Naive thymus-derived CD4-positive, alpha-beta T cell (primary cell): ENCODE measurements at regions not wholly inside any gene's neighbourhood (a gene's known extent, or its start where the extent isn't known, plus 50 kb on each side); places are given as distances from the start of the nearest gene placed in this dataset.

Source experiments
- ATAC-seq: fragments of 150-1000 bp; cut with Tn5 transposase; 2 replicates; pipeline ENCODE4 v1.10.0; 2021; ENCODE audit warnings: mild to moderate bottlenecking, moderate library complexity
- CTCF ChIA-PET: fragments of 350-600 bp; sonication (Branson Sonifier 250); formaldehyde crosslinking; loops from one replicate; lab custom pipeline; 2021; ENCODE audit warnings: antibody characterized with exemption; lab: Charles Lee
- POLR2A ChIA-PET: fragments of 350-600 bp; sonication (Branson Sonifier 250); formaldehyde crosslinking; loops from one replicate; lab custom pipeline; 2021; ENCODE audit warnings: antibody characterized with exemption, inconsistent platforms; lab: Charles Lee
- DNase-seq, 9 donors: peaks; one replicate each; pipeline versions ENCODE4 v3.0.0 to v3.0.0-alpha.2; 2020 to 2022; ENCODE audit warnings: mixed read lengths in 1 of 9
- H3K27ac ChIP-seq: one replicate; pipeline ENCODE4 v1.7.0; 2013; ENCODE audit warnings: mild to moderate bottlenecking, low read depth, low read length, moderate library complexity
- H3K27me3 ChIP-seq, 2 donors: one replicate each; pipeline ENCODE4 v1.7.0; 2013; ENCODE audit warnings: low read length in 2 of 2, mild to moderate bottlenecking in 2 of 2, moderate library complexity in 2 of 2; ENCODE audit not compliant: control insufficient read depth in 2 of 2, insufficient read depth in 2 of 2
- H3K36me3 ChIP-seq, 3 experiments: 1 replicate in 2 of 3; 2 replicates in 1 of 3; pipeline ENCODE4 v1.7.0; 2013; ENCODE audit warnings: low read length in 3 of 3, mild to moderate bottlenecking in 3 of 3, moderate library complexity in 1 of 3; ENCODE audit not compliant: insufficient read depth in 3 of 3, control insufficient read depth in 2 of 3
- H3K4me1 ChIP-seq, 2 donors: one replicate each; pipeline ENCODE4 v1.7.0; 2013; ENCODE audit warnings: low read length in 2 of 2, mild to moderate bottlenecking in 2 of 2, moderate library complexity in 1 of 2; ENCODE audit not compliant: control insufficient read depth in 2 of 2, insufficient read depth in 2 of 2
- H3K4me3 ChIP-seq: 2 replicates; pipeline ENCODE4 v1.7.0; 2013; ENCODE audit warnings: mild to moderate bottlenecking, low read length
- H3K9me3 ChIP-seq, 3 experiments: 1 replicate in 2 of 3; 2 replicates in 1 of 3; pipeline ENCODE4 v1.7.0; 2013; ENCODE audit warnings: low read length in 3 of 3; ENCODE audit not compliant: control insufficient read depth in 2 of 3
- H3K27ac Mint-ChIP-seq, 9 donors: one replicate each; pipeline ENCODE4 v1.8.0; 2020 to 2022; ENCODE audit warnings: mixed read lengths in 9 of 9, mild to moderate bottlenecking in 8 of 9, moderate library complexity in 5 of 9, inconsistent platforms in 2 of 9
- H3K27me3 Mint-ChIP-seq, 5 donors: one replicate each; pipeline ENCODE4 v1.8.0; 2021 to 2022; ENCODE audit warnings: mixed read lengths in 5 of 5, mild to moderate bottlenecking in 1 of 5
- H3K36me3 Mint-ChIP-seq, 5 donors: one replicate each; pipeline ENCODE4 v1.8.0; 2020 to 2022; ENCODE audit warnings: mixed read lengths in 5 of 5, mild to moderate bottlenecking in 3 of 5, inconsistent platforms in 1 of 5
- H3K4me1 Mint-ChIP-seq, 7 donors: one replicate each; pipeline ENCODE4 v1.8.0; 2020 to 2022; ENCODE audit warnings: mixed read lengths in 7 of 7, mild to moderate bottlenecking in 3 of 7, inconsistent platforms in 1 of 7
- H3K4me3 Mint-ChIP-seq, 10 donors: one replicate each; pipeline ENCODE4 v1.8.0; 2020 to 2022; ENCODE audit warnings: mild to moderate bottlenecking in 10 of 10, mixed read lengths in 10 of 10, moderate library complexity in 6 of 10, inconsistent platforms in 2 of 10
- H3K9me3 Mint-ChIP-seq, 11 donors: one replicate each; pipeline ENCODE4 v1.8.0; 2020 to 2022; ENCODE audit warnings: mixed read lengths in 11 of 11, mild to moderate bottlenecking in 4 of 11, inconsistent platforms in 1 of 11, moderate library complexity in 1 of 11
- intact Hi-C, 2 donors: fragments of 100-400 bp; cut with micrococcal nuclease; formaldehyde crosslinking; loops; one replicate each; pipeline ENCODE4 v1.15.1; 2023

- H3K27me3 Mint-ChIP-seq = peaks cover 4 to 38% (median 27%) of the 10 kb centered on the region in 5 donors
- CTCF ChIA-PET = no interaction called here
- DNase-seq (no peak), ATAC-seq (no peak)
- H3K4me3 Mint-ChIP-seq = no peak overlapping the region
- POLR2A ChIA-PET = no interaction called here
- H3K4me1 Mint-ChIP-seq = peaks cover 0 to 3% (median 0%) of the 10 kb centered on the region in 7 donors
- H3K9me3 ChIP-seq = no peaks in the 10 kb centered on the region
- intact Hi-C loops = no loop called here
- H3K36me3 ChIP-seq = no peaks in the 10 kb centered on the region
- H3K27ac Mint-ChIP-seq = no peak overlapping the region
- H3K4me3 ChIP-seq = no peak overlapping the region
- no peaks in the 10 kb centered on the region for H3K4me1 ChIP-seq
- no peaks in the 10 kb centered on the region for H3K9me3 Mint-ChIP-seq
- H3K27ac ChIP-seq = no peak overlapping the region
- no peaks in the 10 kb centered on the region for H3K36me3 Mint-ChIP-seq
- peaks cover 0 to 4% of the 10 kb centered on the region in 2 donors for H3K27me3 ChIP-seq
Observed at GRCh38 chr9:99282406-99282805, 60.3 kb downstream of the SEC61B start.

- Mint-ChIP-seq H3K4me3 (no peak overlapping the region), H3K27ac (no peak overlapping the region), H3K36me3 (no peaks in the 10 kb centered on the region), H3K4me1 (peaks cover 0 to 3% (median 0%) of the 10 kb centered on the region in 7 donors), H3K9me3 (no peaks in the 10 kb centered on the region), H3K27me3 (peaks cover 8 to 41% (median 30%) of the 10 kb centered on the region in 5 donors)
- Histone ChIP-seq H3K4me3 (no peak overlapping the region), H3K9me3 (no peaks in the 10 kb centered on the region), H3K27ac (no peak overlapping the region), H3K27me3 (peaks cover 0 to 4% of the 10 kb centered on the region in 2 donors), H3K4me1 (no peaks in the 10 kb centered on the region), H3K36me3 (no peaks in the 10 kb centered on the region)
- no peak for ATAC-seq
- POLR2A ChIA-PET = no interaction called here
- DNase-seq = no peak
- intact Hi-C loops = no loop called here
- CTCF ChIA-PET = no interaction called here
Observed at GRCh38 chr9:99285965-99286364, 63.9 kb downstream of the SEC61B start.

GRCh38 chr9:99286536-99286935 lies 64.5 kb downstream of the SEC61B start:
- Mint-ChIP-seq H3K4me1 (peaks cover 0 to 3% (median 0%) of the 10 kb centered on the region in 7 donors), H3K4me3 (no peak overlapping the region), H3K36me3 (no peaks in the 10 kb centered on the region), H3K9me3 (no peaks in the 10 kb centered on the region), H3K27me3 (peaks cover 8 to 40% (median 30%) of the 10 kb centered on the region in 5 donors), H3K27ac (no peak overlapping the region)
- intact Hi-C loops = no loop called here
- ChIA-PET CTCF (interaction anchor here (0.6 kb wide), 1 partner anchor 20 kb away, joined by 3 read pairs; no protein-coding TSS in a partner anchor), POLR2A (no interaction called here)
- Histone ChIP-seq H3K27me3 (peaks cover 0 to 4% of the 10 kb centered on the region in 2 donors), H3K27ac (no peak overlapping the region), H3K4me3 (no peak overlapping the region), H3K9me3 (no peaks in the 10 kb centered on the region), H3K36me3 (no peaks in the 10 kb centered on the region), H3K4me1 (no peaks in the 10 kb centered on the region)
- DNase-seq = no peak
- ATAC-seq = no peak

DNA sequence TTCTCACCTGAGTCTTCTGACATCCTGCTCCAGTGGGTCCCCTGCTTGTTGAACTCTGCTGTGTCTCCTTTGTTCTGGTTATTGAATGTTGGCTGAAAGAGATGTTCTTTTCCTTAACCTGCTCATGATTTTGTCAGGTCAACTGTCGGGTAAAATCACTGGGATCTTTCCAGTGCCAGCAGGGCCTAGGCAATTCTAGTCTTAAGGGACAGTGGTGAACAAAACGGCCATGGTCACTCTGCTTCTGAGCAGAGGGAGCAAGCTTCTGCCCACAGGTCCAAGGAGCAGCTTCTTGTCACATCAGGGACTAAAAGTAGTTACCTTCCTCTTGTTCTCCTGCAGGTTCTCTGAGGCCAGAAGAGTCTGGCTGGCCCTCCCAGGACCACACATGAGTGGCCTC lies 65.6 kb downstream of the SEC61B start:
- CTCF ChIA-PET = no interaction called here
- Mint-ChIP-seq H3K27me3 (peaks cover 14 to 41% (median 28%) of the 10 kb centered on the region in 5 donors), H3K4me1 (peaks cover 0 to 3% (median 0%) of the 10 kb centered on the region in 7 donors), H3K36me3 (no peaks in the 10 kb centered on the region), H3K9me3 (no peaks in the 10 kb centered on the region), H3K4me3 (no peak overlapping the region), H3K27ac (peak overlapping the region in 1 of 9 donors; percentile 26)
- Histone ChIP-seq H3K27me3 (peaks cover 0 to 4% of the 10 kb centered on the region in 2 donors), H3K36me3 (no peaks in the 10 kb centered on the region), H3K4me1 (no peaks in the 10 kb centered on the region), H3K4me3 (no peak overlapping the region), H3K27ac (no peak overlapping the region), H3K9me3 (no peaks in the 10 kb centered on the region)
- POLR2A ChIA-PET = interaction anchor here (0.6 kb wide), 1 partner anchor 527 kb away, joined by 3 read pairs; no protein-coding TSS in a partner anchor
- ATAC-seq (no peak), DNase-seq (no peak)
- intact Hi-C loops = no loop called here

GRCh38 chr9:99288830-99289229 lies 66.7 kb downstream of the SEC61B start:
- H3K9me3 ChIP-seq = no peaks in the 10 kb centered on the region
- no peak for DNase-seq
- H3K27me3 ChIP-seq = peaks cover 0 to 4% of the 10 kb centered on the region in 2 donors
- CTCF ChIA-PET = interaction anchor here (0.6 kb wide), 1 partner anchor 181 kb away, joined by 3 read pairs; no protein-coding TSS in a partner anchor
- H3K4me1 ChIP-seq = no peaks in the 10 kb centered on the region
- Mint-ChIP-seq H3K4me3 (no peak overlapping the region), H3K4me1 (peaks cover 0 to 3% (median 0%) of the 10 kb centered on the region in 7 donors), H3K36me3 (no peaks in the 10 kb centered on the region), H3K27ac (no peak overlapping the region), H3K9me3 (no peaks in the 10 kb centered on the region), H3K27me3 (peaks cover 12 to 42% (median 23%) of the 10 kb centered on the region in 5 donors)
- H3K27ac ChIP-seq = no peak overlapping the region
- H3K36me3 ChIP-seq = no peaks in the 10 kb centered on the region
- no peak overlapping the region for H3K4me3 ChIP-seq
- intact Hi-C loops = no loop called here
- POLR2A ChIA-PET = no interaction called here
- no peak for ATAC-seq

- POLR2A ChIA-PET = no interaction called here
- peaks cover 0 to 9% (median 4%) of the 10 kb centered on the region in 7 donors for H3K4me1 Mint-ChIP-seq
- peaks cover 0 to 23% (median 9%) of the 10 kb centered on the region in 5 donors for H3K27me3 Mint-ChIP-seq
- H3K9me3 ChIP-seq = no peaks in the 10 kb centered on the region
- peaks cover 0 to 2% (median 0%) of the 10 kb centered on the region in 11 donors for H3K9me3 Mint-ChIP-seq
- H3K4me1 ChIP-seq = peaks cover 0 to 4% of the 10 kb centered on the region in 2 donors
- H3K27ac ChIP-seq = no peak overlapping the region
- no peaks in the 10 kb centered on the region for H3K27me3 ChIP-seq
- ATAC-seq = no peak
- no peak overlapping the region for H3K4me3 Mint-ChIP-seq
- no peak overlapping the region for H3K4me3 ChIP-seq
- CTCF ChIA-PET = no interaction called here
- no peak overlapping the region for H3K27ac Mint-ChIP-seq
- H3K36me3 ChIP-seq = no peaks in the 10 kb centered on the region
- DNase-seq = no peak
- intact Hi-C loops = no loop called here
- H3K36me3 Mint-ChIP-seq = no peaks in the 10 kb centered on the region
Observed at GRCh38 chr9:99294850-99295461, 72.9 kb downstream of the SEC61B start.
